Activated naive CD4-positive, alpha-beta T cell treated with anti-CD3 and anti-CD28 coated beads for 36 hours (primary cell): ENCODE measurements at regions not wholly inside any gene's neighbourhood (a gene's known extent, or its start where the extent isn't known, plus 50 kb on each side); places are given as distances from the start of the nearest gene placed in this dataset.

Experiments
- CTCF ChIA-PET: fragments of 350-600 bp; sonication (Branson Sonifier 250); formaldehyde crosslinking; loops from one replicate; lab custom pipeline; 2021; ENCODE audit warnings: antibody characterized with exemption; lab: Charles Lee
- DNase-seq: peaks from one replicate; pipeline ENCODE4 v3.0.0-alpha.2; 2020
- H3K27ac Mint-ChIP-seq: one replicate; pipeline ENCODE4 v1.8.0; 2021; ENCODE audit warnings: mild to moderate bottlenecking, mixed read lengths
- H3K27me3 Mint-ChIP-seq: one replicate; pipeline ENCODE4 v1.8.0; 2021; ENCODE audit warnings: low read depth, mixed read lengths
- H3K36me3 Mint-ChIP-seq: one replicate; pipeline ENCODE4 v1.8.0; 2021; ENCODE audit warnings: low read depth, mixed read lengths
- H3K4me1 Mint-ChIP-seq: one replicate; pipeline ENCODE4 v1.8.0; 2021; ENCODE audit warnings: low read depth, mixed read lengths
- H3K4me3 Mint-ChIP-seq: one replicate; pipeline ENCODE4 v1.8.0; 2021; ENCODE audit warnings: mild to moderate bottlenecking, moderate library complexity, mixed read lengths
- H3K9me3 Mint-ChIP-seq: one replicate; pipeline ENCODE4 v1.8.0; 2021; ENCODE audit warnings: mixed read lengths
- intact Hi-C: fragments of 100-400 bp; cut with micrococcal nuclease; formaldehyde crosslinking; loops from one replicate; pipeline ENCODE4 v1.15.1; 2023

GRCh38 chr7:131119381-131119780, 208.3 kb upstream of the MKLN1 start:
- no peaks in the 10 kb centered on the region for H3K27me3 Mint-ChIP-seq
- H3K4me3 Mint-ChIP-seq: no peak overlapping the region
- intact Hi-C loops: no loop called here
- DNase-seq: no peak
- H3K36me3 Mint-ChIP-seq: no peaks in the 10 kb centered on the region
- H3K4me1 Mint-ChIP-seq: no peaks in the 10 kb centered on the region
- no peak overlapping the region for H3K27ac Mint-ChIP-seq
- peaks cover 10% of the 10 kb centered on the region for H3K9me3 Mint-ChIP-seq
- CTCF ChIA-PET: no interaction called here

GRCh38 chr7:131122394-131122793, 205.3 kb upstream of the MKLN1 start:
- Mint-ChIP-seq H3K27me3 (no peaks in the 10 kb centered on the region), H3K36me3 (no peaks in the 10 kb centered on the region), H3K27ac (no peak overlapping the region), H3K4me3 (no peak overlapping the region), H3K9me3 (peaks cover 10% of the 10 kb centered on the region), H3K4me1 (no peaks in the 10 kb centered on the region)
- intact Hi-C loops: no loop called here
- DNase-seq: no peak
- CTCF ChIA-PET: interaction anchor here (0.9 kb wide), 1 partner anchor 12 kb away, joined by 3 read pairs; no protein-coding TSS in a partner anchor

- CTCF ChIA-PET: no interaction called here
- no peak overlapping the region for H3K27ac Mint-ChIP-seq
Observed at GRCh38 chr7:131124001-131124629, 203.6 kb upstream of the MKLN1 start.

GRCh38 chr7:131124867-131125266, 202.8 kb upstream of the MKLN1 start:
- CTCF ChIA-PET: no interaction called here
- no peak for DNase-seq
- no peaks in the 10 kb centered on the region for H3K4me1 Mint-ChIP-seq
- no peaks in the 10 kb centered on the region for H3K27me3 Mint-ChIP-seq
- intact Hi-C loops: no loop called here
- no peak overlapping the region for H3K4me3 Mint-ChIP-seq
- H3K27ac Mint-ChIP-seq: no peak overlapping the region
- no peaks in the 10 kb centered on the region for H3K36me3 Mint-ChIP-seq
- no peaks in the 10 kb centered on the region for H3K9me3 Mint-ChIP-seq

More at GRCh38 chr7:131124001-131124629, 203.6 kb upstream of the MKLN1 start:
- DNase-seq: no peak
- Mint-ChIP-seq H3K9me3 (peaks cover 4% of the 10 kb centered on the region), H3K36me3 (no peaks in the 10 kb centered on the region), H3K27me3 (no peaks in the 10 kb centered on the region), H3K4me1 (no peaks in the 10 kb centered on the region), H3K4me3 (no peak overlapping the region)
- intact Hi-C loops: no loop called here

GRCh38 chr7:131130324-131130723, 197.4 kb upstream of the MKLN1 start:
- no peaks in the 10 kb centered on the region for H3K27me3 Mint-ChIP-seq
- intact Hi-C loops: no loop called here

GRCh38 chr7:131131012-131131745, 196.5 kb upstream of the MKLN1 start:
- Mint-ChIP-seq H3K4me3 (no peak overlapping the region), H3K4me1 (no peaks in the 10 kb centered on the region), H3K9me3 (no peaks in the 10 kb centered on the region), H3K36me3 (no peaks in the 10 kb centered on the region), H3K27me3 (no peaks in the 10 kb centered on the region), H3K27ac (no peak overlapping the region)
- no peak for DNase-seq
- CTCF ChIA-PET: no interaction called here
- intact Hi-C loops: no loop called here

More at GRCh38 chr7:131130324-131130723, 197.4 kb upstream of the MKLN1 start:
- no peak overlapping the region for H3K27ac Mint-ChIP-seq
- no peaks in the 10 kb centered on the region for H3K9me3 Mint-ChIP-seq
- H3K4me3 Mint-ChIP-seq: no peak overlapping the region
- no peak for DNase-seq
- CTCF ChIA-PET: no interaction called here
- no peaks in the 10 kb centered on the region for H3K36me3 Mint-ChIP-seq
- no peaks in the 10 kb centered on the region for H3K4me1 Mint-ChIP-seq

- DNase-seq: no peak
- CTCF ChIA-PET: interaction anchor here (0.6 kb wide), 1 partner anchor 443 kb away, joined by 4 read pairs; no protein-coding TSS in a partner anchor
- Mint-ChIP-seq H3K36me3 (no peaks in the 10 kb centered on the region), H3K4me3 (no peak overlapping the region), H3K9me3 (no peaks in the 10 kb centered on the region), H3K27ac (no peak overlapping the region), H3K4me1 (no peaks in the 10 kb centered on the region), H3K27me3 (no peaks in the 10 kb centered on the region)
- intact Hi-C loops: no loop called here
Observed at GRCh38 chr7:131131746-131132431, 195.8 kb upstream of the MKLN1 start.

GRCh38 chr7:131139462-131139861, 188.2 kb upstream of the MKLN1 start:
- Mint-ChIP-seq H3K27me3 (no peaks in the 10 kb centered on the region), H3K4me3 (no peak overlapping the region), H3K36me3 (no peaks in the 10 kb centered on the region), H3K9me3 (no peaks in the 10 kb centered on the region), H3K27ac (no peak overlapping the region), H3K4me1 (no peaks in the 10 kb centered on the region)
- intact Hi-C loops: no loop called here
- DNase-seq: no peak
- CTCF ChIA-PET: no interaction called here

GRCh38 chr7:131141443-131141967, 186.2 kb upstream of the MKLN1 start:
- Mint-ChIP-seq H3K36me3 (no peaks in the 10 kb centered on the region), H3K4me3 (no peak overlapping the region), H3K9me3 (no peaks in the 10 kb centered on the region), H3K27me3 (no peaks in the 10 kb centered on the region), H3K27ac (no peak overlapping the region), H3K4me1 (no peaks in the 10 kb centered on the region)
- CTCF ChIA-PET: no interaction called here
- no peak for DNase-seq
- intact Hi-C loops: no loop called here

GRCh38 chr7:131143869-131144268, 183.8 kb upstream of the MKLN1 start:
- DNase-seq: no peak

GRCh38 chr7:131145026-131145425, 182.7 kb upstream of the MKLN1 start:
- no peak overlapping the region for H3K4me3 Mint-ChIP-seq
- DNase-seq: no peak
- H3K36me3 Mint-ChIP-seq: no peaks in the 10 kb centered on the region
- no peaks in the 10 kb centered on the region for H3K4me1 Mint-ChIP-seq
- H3K27me3 Mint-ChIP-seq: peaks cover 2% of the 10 kb centered on the region
- CTCF ChIA-PET: no interaction called here
- no peaks in the 10 kb centered on the region for H3K9me3 Mint-ChIP-seq
- no peak overlapping the region for H3K27ac Mint-ChIP-seq
- intact Hi-C loops: no loop called here

More at GRCh38 chr7:131143869-131144268, 183.8 kb upstream of the MKLN1 start:
- H3K9me3 Mint-ChIP-seq: no peaks in the 10 kb centered on the region
- intact Hi-C loops: no loop called here
- no peaks in the 10 kb centered on the region for H3K36me3 Mint-ChIP-seq
- no peak overlapping the region for H3K27ac Mint-ChIP-seq
- H3K4me1 Mint-ChIP-seq: no peaks in the 10 kb centered on the region
- H3K4me3 Mint-ChIP-seq: no peak overlapping the region
- no peaks in the 10 kb centered on the region for H3K27me3 Mint-ChIP-seq
- CTCF ChIA-PET: no interaction called here

- H3K9me3 Mint-ChIP-seq: no peaks in the 10 kb centered on the region
- H3K27me3 Mint-ChIP-seq: peaks cover 3% of the 10 kb centered on the region
- H3K4me3 Mint-ChIP-seq: no peak overlapping the region
- H3K36me3 Mint-ChIP-seq: no peaks in the 10 kb centered on the region
- CTCF ChIA-PET: no interaction called here
- DNase-seq: no peak
- H3K27ac Mint-ChIP-seq: no peak overlapping the region
- H3K4me1 Mint-ChIP-seq: no peaks in the 10 kb centered on the region
- intact Hi-C loops: no loop called here
Observed at GRCh38 chr7:131145770-131146169, 181.9 kb upstream of the MKLN1 start.
